Epithelial cell of esophagus (primary cell): ENCODE measurements at regions not wholly inside any gene's neighbourhood (a gene's known extent, or its start where the extent isn't known, plus 50 kb on each side); places are given as distances from the start of the nearest gene placed in this dataset.
"Not testable (repeated sequence)": the region's sequence is repeated elsewhere in the genome, so short reads cannot be mapped to it uniquely, and the experiment has no call there.

Experiments
- DNase-seq: peaks from one replicate; pipeline ENCODE4 v3.0.0; 2010; ENCODE audit warnings: low read depth
- H3K4me3 ChIP-seq: 2 replicates; pipeline ENCODE4 v1.5.1; 2011; ENCODE audit warnings: mild to moderate bottlenecking, low read length, control low read depth
- CTCF ChIP-seq: IDR thresholded peaks from 2 replicates; pipeline ENCODE4 v1.5.1; 2011; ENCODE audit warnings: low read depth, mild to moderate bottlenecking, low read length, control low read depth, inconsistent platforms; ENCODE audit not compliant: insufficient read depth; ENCODE audit errors: missing control alignments

GRCh38 chr7:83819911-83820310 is 171.0 kb upstream of the SEMA3E start:
- no peak for DNase-seq
- TF ChIP-seq CTCF: no peak
- H3K4me3 ChIP-seq: no peak overlapping the region

GRCh38 chr7:83814480-83814879 is 165.5 kb upstream of the SEMA3E start:
- no peak for TF ChIP-seq CTCF

GRCh38 chr7:83812563-83812962 is 163.6 kb upstream of the SEMA3E start:
- DNase-seq, H3K4me3 ChIP-seq: not testable (repeated sequence)

More at GRCh38 chr7:83814480-83814879, 165.5 kb upstream of the SEMA3E start:
- no peak for DNase-seq
- H3K4me3 ChIP-seq: no peak overlapping the region

- no peak overlapping the region for H3K4me3 ChIP-seq
- no peak for DNase-seq
- no peak for TF ChIP-seq CTCF
Observed at GRCh38 chr7:83808982-83809381, 160.0 kb upstream of the SEMA3E start.

- H3K4me3 ChIP-seq: no peak overlapping the region
Observed at GRCh38 chr7:83807774-83808173, 158.8 kb upstream of the SEMA3E start.

GRCh38 chr7:83806538-83806937 is 157.6 kb upstream of the SEMA3E start:
- H3K4me3 ChIP-seq: no peak overlapping the region
- no peak for DNase-seq
- no peak for TF ChIP-seq CTCF

More at GRCh38 chr7:83807774-83808173, 158.8 kb upstream of the SEMA3E start:
- TF ChIP-seq CTCF: no peak
- DNase-seq: no peak

GRCh38 chr7:83799333-83799732 is 150.4 kb upstream of the SEMA3E start:
- H3K4me3 ChIP-seq: no peak overlapping the region
- no peak for TF ChIP-seq CTCF
- DNase-seq: no peak
